Cerebellar cortex (tissue), 1 donor: ENCODE measurements at regions not wholly inside any gene's neighbourhood (a gene's known extent, or its start where the extent isn't known, plus 50 kb on each side); places are given as distances from the start of the nearest gene placed in this dataset.
"Not testable (repeated sequence)": the region's sequence is repeated elsewhere in the genome, so short reads cannot be mapped to it uniquely, and the experiment has no call there.

Experiments
- DNase-seq: peaks from one replicate; pipeline ENCODE4 v3.0.0-alpha.2; 2015; ENCODE audit warnings: low spot score

DNA sequence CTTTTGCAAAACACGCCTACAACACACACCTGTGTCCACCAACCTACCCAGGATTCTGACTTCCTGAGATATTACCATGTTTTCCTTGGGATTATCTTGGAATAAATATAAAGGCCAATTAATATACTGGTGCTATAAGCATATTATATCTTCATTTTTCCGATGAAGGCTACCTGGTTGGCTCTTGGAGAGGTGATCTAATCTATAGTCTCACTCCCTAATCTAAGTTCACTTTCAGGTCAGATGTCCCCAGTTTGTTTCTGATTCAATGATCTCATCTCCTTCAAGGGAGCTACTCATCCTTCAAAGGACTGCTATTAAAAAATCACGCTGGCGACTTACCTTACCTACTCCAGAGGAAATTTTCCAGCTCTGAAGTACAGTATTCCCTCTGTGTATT, 517.5 kb downstream of the KLF5 start:
- DNase-seq: no peak

DNA sequence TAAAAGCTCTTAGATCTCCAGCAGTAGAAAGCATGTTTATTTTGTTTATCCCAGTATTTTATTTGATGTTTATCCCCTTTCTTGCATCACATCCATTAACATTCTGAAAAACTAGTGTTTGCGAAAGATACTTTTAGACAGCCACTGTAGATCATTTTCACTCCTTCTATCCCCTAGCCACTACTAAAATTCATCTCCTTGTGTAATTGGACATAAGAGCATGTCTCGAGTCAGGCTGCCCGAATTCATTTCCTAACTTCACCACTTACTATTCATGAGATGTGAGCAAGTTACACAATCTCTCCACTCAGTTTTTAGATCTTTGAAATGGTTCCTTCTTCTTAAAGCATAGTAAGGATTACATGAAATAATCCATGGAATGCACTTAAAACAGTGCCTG, 514.0 kb downstream of the KLF5 start:
- no peak for DNase-seq

DNA sequence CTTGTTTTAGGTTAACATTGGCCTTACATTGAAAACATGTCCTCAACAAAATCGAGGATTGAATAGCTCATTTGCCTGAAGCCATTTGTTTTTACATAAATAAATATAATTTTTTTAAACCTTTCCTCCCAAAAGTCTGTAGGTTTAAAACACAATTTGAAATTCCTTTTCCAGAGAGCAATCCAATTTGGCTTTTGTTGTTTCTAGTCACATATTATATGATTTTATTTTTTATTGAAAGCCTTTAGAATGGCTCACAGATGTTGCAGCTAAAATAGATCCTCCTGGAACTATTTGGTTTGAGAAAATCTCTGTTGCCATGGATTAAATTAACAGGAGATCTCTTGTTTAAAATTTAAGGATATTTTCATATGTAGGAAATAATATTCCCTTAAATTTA, 512.6 kb downstream of the KLF5 start:
- DNase-seq: no peak

DNA sequence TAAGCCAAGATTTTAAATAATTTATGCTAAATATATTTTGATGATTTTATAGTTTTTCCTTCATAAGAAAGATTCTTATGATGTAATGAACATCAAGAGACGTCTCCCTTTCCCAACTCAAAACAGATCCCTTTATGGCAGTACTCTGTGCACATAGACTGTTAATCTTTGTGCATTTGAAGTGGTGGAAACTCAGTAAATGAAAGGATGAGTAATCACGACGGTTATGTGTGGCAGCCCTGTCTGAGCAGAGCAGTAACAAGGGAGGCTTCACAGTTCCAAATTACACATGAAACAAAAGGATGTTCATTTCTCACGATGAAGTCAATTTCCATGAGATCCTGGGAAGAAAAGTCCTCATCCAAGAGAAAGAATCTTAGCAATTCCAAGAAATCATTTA, 498.1 kb downstream of the KLF5 start:
- no peak for DNase-seq

DNA sequence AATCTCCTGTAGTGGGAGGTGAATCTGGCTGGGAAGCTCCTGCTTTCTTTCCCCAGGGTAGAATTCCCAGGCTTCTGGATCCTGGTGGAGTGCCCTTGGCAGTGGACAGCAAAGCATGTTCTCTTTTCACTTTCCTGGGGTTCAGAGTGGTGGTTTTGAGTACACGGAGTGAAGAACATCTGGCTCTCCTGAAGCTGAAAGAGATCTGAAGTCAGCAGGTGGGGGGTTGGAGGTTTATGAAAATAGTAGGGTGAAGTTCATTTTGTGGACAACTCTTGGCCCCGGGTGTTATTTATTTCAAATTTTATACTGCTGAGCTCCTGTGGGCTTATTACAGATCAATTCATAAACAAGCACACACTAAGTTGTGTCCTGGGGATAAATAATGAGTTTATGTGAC, 497.3 kb downstream of the KLF5 start:
- DNase-seq: no peak

DNA sequence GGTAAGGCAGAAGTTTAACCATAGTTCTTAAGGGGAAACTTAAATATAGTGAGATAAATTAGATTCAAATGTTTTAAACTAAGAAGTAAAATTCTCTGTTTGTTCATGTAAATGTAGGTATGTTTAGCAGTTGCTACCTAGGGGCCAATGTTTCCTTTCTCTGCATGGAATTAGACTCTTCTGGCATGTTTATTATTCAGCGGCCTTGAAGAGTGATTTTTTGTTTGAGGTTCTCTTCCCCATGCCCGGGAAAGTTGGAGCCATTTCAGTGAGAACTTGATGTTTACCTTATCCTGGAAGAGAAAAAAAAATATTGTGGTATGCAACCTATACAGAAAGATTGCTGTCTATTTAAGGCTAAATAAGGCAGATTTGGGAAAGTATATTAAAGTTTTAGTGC, 492.9 kb downstream of the KLF5 start:
- no peak for DNase-seq

DNA sequence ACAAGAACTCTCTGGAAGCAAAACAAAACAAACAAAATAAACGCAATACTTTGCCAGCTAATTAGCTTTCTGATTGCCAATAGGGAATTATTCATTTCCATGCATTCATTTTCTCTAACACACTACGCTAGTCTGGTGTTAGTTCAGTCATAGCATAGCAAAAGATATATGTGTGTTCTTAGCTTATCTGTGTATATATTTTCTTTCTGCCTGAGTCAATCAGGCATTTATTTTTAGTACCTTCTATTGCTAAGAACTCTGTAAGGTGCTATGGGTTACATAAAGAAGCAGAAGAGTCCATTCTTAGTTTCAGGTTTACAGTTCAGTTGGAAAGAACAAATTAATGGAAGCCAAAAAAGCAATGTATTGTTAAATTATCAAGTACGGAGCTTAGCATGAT, 490.9 kb downstream of the KLF5 start:
- no peak for DNase-seq

DNA sequence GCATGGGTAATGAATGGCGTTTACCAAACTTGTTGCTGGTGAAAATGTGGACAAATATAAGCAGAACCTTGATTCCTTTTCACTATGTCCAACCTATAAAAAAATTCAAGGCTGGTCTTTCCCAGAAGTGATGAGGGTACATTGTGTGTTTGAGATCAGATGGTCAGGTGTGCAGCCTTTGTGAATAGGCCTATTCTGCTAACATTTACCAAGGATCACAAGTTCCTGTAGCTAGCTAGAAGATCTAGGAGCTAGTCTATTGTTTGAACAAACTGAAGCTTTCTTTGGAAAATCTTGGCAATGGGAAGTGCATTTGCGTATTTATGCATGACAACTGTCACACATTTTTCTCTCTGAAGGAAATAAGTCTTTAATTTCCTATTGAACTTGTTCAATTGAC, 489.6 kb downstream of the KLF5 start:
- DNase-seq: no peak

DNA sequence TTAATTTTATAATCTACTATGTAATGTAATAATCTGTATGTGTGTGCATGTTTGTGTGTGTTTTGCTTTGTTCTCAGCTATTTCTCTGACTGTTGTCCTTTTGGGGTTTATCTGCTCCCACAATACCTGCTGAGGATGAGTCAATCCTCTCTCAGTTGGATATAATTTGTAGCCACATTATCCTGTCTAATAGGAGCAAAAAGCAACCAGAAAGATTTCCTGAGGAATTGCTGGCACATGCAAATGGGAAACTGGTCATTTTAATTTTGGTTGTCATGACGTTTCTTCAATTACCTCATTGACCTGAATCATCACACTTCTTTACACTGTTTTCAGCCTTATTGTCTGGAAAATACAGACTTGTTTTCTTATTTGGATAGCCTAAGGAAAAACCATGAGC, 488.4 kb downstream of the KLF5 start:
- no peak for DNase-seq

DNA sequence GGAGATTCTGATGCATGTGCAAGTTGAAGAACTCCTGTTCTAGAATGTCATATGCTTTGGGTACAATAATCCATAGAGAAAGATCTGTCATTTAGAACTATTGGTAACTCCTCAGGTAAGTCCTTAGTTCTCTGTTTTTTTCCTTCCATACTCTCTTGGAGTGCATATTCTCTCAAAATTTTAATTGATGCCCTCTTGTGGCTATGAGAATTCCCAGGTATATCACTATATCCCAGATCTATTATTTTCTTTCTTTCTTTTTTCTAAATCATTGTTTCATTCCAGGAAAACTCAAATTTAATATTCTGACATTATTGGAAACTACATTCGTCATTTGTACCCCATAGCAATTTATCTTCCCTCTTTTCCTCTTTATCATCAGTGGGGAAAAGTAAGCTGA, 485.4 kb downstream of the KLF5 start:
- DNase-seq: no peak

DNA sequence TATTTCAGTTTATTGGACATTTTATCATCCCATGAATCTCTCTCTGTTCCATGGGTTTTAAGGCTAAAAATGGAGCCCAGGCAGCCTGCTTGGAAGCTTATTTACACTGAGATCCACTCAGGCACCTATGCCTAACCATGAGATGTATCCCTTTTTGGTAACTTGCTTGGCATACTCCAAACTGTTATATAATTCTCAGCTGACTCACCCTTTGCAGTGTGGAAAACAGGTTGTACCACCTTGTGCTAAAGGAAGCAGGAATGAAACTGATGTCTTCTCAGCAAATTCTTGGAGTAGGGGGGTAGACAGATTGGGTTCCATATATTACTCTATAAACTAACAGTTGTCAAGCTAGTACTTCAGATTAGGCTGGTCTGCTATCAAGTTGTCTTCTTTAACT, 483.6 kb downstream of the KLF5 start:
- no peak for DNase-seq

DNA sequence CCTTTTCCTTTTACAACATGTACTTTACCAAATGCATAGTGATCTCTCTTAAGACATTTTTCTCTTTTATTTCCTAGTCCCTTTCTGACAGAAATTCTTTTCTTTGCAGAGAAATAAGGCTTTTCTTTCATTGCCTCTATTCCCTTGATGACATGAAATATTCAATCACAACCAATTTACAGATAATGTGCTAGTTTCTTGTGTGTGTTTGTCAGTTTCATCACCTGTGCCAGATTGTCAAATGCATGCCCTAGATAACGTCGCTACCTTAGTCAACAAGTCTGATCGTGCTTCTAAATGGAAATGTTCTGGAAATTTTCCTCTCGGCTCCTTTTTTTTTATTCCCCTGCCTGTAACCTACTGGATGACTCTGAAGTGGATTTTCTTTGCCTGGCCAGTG, 478.1 kb downstream of the KLF5 start:
- DNase-seq: no peak

DNA sequence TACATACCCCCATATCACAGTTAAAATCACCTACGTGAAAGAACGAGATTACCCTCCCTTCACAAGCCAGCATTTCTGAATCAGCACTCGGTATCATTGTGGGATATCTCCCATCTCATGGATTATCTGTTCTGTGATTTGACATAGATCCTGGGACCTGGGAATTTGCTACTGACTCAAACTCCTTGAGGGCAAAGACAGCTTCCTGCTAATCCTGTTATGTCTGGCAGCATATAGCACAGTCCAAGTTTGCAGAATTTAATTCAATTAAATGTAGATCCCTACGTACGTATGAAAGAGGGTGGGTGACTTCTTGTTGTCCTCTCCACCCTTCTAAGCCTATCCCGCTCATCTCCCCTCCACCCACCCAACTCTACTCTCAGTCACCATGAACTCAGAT, 476.5 kb downstream of the KLF5 start:
- DNase-seq: no peak

DNA sequence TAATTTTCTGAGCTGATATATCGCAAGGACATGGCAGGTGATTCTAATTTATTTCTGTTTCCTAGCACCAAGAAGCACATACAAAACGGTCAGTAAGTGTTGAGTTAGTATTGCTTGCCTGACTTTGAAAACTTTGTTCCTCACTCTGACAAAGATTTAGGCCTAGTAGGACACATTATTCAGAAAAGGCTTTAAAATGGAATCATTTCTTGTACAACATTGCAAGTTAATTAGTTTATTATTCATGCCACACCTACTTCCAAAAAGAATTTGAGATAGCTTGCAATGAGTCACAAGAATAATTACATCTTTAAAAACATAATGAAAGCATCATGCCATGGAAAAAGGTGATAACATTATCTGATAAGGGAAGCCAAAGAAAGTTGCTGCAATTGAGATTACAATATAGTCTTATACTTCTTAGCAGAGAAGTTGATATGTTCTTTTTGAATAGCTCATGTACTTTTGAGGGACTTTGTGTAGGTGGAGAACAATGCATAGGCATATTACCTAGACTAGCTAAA, 474.2 kb downstream of the KLF5 start:
- no peak for DNase-seq

DNA sequence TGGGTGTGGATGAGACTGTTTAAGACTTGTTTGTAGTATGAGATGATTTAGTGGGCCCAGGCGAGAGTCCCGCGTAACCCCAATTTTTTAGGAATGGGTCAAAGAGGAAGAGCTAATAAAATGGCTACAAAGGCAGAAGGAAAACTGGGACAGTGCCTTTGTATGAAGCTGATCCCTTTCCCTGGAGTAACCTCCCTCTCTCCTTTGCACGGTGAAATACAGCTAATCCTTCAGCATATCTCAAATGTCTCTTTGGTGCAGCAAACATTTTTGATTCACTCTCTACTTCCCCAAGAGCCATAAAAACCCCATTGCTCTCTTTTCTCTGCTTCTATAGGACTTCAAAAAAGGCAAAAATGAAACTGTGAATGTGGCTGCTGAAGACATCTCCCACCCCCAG, 473.8 kb downstream of the KLF5 start:
- no peak for DNase-seq

DNA sequence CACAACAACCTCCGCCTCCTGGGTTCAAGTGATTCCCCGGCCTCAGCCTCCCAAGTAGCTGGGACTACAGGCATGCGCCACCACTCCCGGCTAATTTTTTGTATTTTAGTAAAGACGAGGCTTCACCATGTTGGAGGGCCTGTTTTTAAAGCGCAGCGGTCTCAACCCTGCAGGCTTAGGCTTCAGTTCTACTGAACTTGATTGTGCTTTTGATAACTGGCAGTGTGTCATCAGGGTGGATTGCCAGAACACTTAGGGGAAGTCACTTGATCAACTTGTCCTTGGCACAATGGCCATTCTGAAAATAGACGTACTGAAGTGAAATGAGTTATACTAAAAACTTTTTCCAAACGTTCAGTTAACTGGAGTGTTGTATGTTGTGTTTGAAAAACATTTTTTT, 472.2 kb downstream of the KLF5 start:
- DNase-seq: no peak

DNA sequence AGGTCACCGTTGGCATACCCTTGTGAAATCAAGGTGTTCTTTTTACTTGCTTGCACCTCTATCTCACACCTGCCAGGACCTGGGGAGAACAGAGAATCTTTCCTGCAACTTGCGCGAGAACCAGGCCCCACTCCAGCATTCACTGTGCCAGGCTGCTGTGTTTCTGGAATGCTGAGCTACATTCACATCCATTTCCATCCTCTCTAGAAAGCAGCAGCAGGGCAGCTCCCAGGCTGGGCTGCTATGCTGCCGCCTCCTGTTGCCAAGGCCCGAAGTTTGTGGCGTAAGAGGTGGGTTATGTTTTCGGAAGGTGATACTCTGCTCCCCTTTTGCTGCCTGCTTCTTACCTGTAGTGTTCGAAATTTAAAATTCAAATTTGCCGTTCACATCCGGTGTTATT, 464.1 kb downstream of the KLF5 start:
- DNase-seq: no peak

DNA sequence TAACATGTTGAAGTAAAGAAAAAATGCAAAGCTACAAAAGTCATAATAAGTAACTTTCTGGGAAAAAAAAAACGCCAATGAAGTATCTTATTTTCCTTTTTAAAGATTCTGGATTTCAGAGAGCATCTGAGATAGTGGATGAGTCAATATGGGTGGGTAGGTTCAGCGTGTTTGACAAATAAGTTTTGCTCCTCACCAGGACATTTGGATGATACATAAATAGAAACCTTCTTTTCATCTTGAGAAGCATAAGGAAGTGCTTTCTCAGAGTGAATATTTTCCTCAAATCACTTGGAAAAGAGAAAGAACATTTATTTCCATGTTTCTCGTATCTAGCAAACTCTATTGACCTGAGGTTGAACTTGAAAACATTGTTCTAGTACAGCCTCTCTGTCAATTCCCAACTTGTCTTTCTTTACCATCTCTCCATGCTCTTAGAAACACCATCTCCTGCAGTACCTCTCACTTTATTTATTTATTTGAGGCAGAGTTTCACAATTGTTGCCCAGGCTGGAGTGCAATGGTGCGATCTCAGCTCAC, 463.2 kb downstream of the KLF5 start:
- DNase-seq: no peak

DNA sequence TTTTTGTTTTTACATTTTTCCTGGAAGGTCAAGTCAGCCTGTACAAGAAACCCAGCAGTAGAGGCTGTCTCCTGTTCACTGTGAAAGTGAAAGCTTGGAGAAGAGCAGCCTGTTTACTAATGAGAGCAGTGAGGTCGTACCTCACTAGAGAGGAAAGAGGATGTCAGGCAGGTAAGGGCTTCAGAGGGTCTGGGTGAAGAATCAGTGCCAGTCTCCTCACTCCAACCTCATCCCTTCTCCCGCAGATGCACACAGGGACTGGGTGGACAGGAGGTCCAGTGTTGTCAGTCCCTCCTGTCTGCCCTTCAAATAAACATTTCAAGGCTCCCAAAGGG, 462.5 kb downstream of the KLF5 start:
- no peak for DNase-seq

DNA sequence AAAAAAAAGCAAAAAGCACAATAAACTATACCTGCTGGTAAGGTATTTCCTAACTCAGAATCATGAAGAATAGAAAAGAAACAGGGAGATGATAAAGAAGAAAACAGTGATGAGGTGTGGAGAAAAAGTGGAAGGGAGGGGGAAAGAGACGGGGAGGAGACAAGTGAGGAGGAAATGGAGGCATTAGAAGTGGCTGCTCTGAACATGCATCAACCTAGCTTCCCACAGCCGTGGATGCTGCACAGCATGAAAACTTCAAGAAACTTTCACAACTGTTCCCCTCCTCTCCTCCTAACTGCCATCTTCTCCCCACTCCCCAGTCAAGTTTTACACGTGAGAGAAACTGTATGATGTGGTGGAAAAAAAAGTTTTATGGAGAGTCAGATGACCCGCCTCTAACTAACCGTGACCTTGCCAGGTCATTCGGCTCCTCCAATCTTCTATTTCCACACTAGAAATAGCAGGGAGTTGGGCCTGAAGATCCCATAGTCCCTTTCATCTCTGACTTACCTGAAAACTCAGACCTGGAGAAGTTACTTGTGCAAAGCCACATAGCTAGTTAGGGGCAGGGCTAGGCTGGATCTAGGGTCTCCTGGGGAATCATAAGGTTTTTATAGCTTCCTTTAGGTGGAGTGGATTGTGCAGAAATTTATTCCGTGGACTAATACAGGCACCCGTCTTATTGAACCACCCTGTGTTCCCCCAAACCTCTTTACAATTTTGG, 461.9 kb downstream of the KLF5 start:
- DNase-seq: no peak

DNA sequence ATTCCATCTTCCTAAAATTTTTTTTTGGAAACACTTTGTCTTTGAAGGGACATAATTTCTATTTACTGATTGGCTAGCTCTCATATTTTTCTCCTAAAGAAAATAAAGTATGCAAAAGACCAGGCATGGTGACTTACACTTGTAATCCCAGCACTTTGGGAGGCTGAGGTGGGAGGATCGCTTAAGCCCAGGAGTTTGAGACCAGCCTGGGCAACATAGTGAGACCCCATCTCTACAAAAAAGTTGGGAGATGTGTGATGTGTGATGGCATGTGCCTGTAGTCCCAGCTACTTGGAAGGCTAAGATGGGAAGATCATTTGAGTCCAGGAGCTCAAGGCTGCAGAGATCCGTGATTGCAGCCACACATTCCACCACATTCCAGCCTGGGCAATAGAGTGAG, 461.3 kb downstream of the KLF5 start:
- DNase-seq: not testable (repeated sequence)

DNA sequence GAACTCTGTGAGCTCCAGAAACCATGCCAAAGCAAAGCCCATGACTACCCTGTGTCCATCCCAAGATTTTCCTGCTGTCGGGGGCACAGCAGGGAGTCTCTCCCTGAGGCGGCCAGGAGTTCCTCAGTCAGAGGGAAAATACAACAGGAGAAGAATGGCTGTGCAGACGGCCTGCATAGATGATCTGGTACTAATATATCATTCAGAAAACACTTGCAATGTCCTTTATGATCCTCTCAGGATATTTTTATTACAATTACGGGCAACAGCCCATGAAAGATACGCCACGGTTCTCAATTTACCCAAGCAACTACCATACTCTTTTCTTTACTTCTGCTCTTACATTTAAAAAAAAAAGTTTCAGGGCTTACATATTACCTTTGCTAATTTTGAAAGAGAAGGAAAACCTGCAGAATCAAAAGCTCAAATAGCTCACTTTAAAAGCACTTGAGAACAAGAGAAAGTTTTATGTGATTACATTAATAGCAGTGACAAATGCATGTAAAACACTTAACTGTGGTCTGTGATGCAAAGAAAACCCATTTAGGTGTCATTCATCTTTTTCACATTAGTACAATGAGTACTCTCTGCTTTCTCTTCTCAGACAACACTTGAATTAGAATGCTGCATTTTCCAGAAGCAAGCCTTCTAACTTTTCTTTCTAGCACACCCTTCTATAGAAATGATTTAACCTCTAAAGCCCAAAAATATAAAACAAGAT, 460.8 kb downstream of the KLF5 start:
- DNase-seq: no peak

DNA sequence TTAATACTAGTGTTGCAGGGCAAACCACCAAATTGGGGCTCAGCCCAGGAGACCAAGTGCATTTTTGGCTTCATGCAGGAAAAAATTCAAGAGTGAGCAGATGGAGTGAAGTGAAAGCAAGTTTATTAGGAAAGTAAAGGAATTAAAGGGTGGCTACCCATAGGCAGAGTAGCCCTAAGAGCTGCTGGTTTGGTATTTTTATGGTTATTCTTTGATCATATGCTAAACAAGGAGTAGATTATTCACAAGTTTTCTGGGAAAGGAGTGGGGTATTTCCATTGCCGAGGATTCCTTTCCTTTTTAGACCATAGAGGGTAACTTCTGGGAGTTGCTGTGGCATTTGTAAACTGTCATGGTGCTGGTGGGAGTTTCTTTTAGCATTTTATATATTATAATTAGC, 459.0 kb downstream of the KLF5 start:
- no peak for DNase-seq

DNA sequence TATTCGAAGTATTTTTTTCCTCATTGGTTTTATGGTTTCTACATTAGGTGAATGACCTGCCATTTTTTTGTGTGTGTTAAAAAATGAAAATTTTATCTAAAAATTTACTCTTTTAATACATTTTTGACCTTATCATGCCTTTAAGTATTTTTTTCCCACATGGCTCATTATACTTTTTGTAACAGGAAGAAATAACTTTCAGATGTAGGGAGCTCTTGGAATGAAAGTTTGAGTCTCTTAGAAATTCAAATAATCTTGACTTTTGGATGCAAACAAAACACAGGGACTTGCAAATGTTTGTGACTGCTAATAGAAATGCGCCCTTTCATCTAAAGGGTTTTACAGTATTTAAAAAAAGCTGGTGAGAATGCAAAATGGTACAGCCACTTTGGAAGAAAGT, 457.9 kb downstream of the KLF5 start:
- no peak for DNase-seq
